HG03060 (cell line): ENCODE measurements at regions not wholly inside any gene's neighbourhood (a gene's known extent, or its start where the extent isn't known, plus 50 kb on each side); places are given as distances from the start of the nearest gene placed in this dataset.
"Not testable (repeated sequence)": the region's sequence is repeated elsewhere in the genome, so short reads cannot be mapped to it uniquely, and the experiment has no call there.

Source experiments
- ATAC-seq: cut with Tn5 transposase; IDR thresholded peaks from one replicate; pipeline ENCODE4 v1.9.1; 2021; ENCODE audit warnings: low read depth, moderate number of reproducible peaks; ENCODE audit not compliant: unreplicated experiment

DNA sequence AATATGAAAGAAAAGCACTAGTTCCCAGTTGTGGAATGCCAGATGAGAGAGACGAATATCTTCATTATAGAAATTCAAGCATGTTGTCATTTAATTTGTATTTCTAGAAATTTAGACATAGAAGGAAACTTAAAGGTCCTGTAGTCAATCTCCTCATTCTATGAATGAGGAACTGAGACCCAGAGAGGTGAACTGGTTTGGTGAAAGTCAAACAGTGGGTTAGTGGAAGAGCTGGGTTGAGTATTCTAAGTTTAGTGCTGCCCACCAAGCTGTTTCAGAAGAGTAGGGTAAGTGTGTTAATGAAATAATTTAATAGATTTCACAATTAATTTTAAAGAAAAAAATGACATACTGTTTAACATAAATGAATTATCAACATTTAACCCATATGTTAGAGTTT, 655.2 kb downstream of the FAM133A start:
- ATAC-seq, result no peak

DNA sequence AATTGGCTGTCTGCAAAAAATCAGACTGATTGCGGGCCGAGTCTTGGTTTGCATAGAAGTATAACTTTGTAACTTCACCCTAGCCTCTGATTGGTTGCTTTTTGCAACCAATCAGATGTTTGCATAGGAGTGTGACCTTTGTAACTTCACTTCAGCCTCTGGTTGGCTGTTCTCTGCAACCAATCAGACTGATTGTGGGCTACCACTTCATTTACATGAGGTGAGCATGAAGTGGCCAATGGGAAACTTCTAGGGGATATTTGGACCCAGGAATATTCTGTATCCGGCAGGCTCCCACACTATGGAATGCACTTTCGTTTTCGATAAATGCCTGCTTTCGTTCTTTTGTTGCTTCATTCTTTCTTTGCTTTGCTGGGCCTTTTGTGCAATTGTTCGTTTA, 667.7 kb downstream of the FAM133A start:
- ATAC-seq, result not testable (repeated sequence)

DNA sequence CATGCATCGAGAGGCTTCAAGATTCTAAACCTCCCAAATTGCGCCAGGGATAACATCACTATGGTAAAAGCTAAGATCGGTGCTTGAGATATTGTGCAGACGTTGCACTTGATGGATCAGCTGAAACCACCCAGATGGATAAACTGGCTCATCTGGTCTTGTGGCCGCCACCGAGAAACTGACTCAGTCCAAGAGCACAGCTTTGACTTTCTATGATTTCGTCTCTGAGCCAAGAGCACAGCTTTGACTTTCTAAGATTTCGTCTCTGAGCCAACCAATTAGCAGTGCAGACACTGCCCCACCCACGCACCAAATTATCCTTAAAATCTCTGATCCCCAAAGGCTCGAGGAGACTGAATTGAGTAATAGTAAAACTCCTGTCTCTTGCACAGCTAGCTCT, 687.2 kb downstream of the FAM133A start:
- ATAC-seq, result no peak

DNA sequence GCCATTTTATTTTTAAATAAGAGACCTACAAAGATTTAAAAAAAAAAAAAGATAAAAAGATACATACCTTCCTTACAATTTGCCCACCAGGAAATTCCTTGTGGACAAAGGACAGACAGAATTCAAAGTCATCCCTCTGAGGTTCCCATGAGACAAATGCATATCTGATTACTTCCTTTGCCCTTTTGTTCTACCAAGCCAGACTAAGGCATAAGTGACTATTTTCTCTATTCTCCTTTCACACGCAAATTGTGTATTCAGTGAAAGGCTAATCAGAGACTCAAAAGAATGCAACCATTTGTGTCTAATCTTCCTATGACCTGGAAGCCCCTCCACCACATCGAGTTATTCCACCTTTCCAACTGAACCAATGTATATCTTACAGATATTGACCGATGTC, 691.7 kb downstream of the FAM133A start:
- ATAC-seq, result no peak

DNA sequence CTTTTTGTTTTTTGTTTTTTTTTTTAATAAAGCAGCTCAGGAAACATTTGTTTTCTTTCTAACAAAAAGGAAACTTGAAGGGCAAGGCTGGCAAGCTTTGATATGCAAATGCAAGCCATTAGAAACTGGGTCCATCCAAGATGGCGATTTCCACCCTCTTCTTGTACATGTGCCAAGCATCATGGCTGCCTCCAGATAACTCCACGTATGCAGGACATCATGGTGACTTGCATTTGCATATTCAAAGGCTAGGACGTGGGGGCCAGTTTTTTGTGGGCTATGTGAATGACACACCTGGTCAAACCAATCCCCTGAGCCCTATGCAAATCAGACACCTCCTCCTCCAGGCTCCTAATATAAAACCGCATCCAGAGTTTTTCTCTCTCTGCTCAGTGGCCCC, 692.6 kb downstream of the FAM133A start:
- ATAC-seq, result no peak

DNA sequence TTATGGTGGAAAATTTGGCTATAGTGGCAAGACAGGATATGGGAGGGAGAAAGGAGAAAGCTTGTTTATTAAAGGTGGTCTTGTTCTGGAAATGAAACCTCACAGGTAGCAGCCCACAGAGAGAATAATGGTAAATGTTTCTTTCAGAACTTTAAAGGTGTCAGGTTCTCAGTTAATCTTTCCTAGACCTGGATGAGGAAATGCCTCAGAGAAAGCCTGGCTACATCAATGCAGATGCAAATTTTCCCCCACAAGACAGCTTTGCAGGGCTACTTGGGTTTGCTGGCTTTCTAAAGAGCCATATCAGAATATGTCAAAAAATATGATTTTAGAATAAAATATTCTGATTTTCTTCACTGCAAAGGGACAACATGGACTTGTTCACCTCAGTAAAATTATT, 715.0 kb downstream of the FAM133A start:
- no peak for ATAC-seq

DNA sequence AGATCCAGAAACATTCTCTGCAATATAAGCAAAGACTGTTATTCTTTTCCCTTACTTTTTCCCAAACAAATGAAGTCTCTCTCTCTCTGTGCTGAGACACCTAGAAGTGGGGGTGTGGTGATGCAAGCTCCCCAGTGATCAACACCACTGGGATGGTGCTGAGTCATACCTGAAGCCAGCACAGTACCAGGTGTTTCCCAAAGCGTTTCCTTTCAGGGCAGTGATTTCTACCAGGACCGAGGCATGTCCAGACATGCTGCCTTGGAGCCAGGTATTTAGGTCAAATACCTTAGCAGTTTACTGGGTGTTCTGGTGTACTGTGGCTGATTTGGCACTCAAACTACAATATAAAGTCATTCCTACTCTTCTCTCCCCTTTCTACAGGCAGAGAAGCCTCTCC, 726.5 kb downstream of the FAM133A start:
- ATAC-seq, result peak; percentile 65

DNA sequence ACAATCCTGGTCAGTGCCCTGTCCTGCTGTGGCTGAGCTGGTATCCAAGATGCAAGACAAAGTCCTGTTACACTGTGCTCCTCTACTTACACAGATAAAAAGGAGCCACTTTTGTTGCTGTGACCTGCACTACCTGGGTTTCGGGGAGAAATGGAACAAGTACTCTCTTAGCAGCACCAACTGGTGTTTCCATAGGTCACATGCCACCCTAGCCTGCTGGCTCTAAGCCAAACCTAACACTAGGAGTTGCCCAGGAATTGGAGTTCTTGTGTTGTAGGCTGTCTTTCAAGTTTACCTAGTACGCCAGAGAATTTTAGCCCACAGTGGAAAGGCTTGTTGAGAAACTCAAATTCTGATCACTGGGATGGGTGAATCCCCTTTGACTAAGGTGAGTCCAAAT, 727.4 kb downstream of the FAM133A start:
- ATAC-seq, result no peak

DNA sequence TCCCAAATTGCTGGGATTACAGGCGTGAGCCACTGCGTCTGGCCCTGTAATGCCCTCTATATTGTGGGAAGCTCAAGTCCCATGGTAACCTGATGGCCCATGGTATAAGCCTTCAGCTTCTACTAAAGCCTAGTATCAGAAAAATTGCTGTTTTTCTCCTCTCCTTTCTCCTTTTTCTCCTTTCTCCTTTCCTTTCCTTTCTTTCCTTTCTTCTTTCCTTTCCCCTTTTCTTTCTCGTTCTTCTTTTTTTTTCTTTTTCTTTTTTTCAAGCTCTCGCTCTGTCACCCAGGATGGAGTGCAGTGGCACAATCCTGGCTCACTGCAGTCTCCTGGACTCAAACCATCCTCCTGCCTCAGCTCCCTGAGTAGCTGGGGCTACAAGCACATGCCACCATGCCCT, 740.7 kb downstream of the FAM133A start:
- ATAC-seq, result no peak

DNA sequence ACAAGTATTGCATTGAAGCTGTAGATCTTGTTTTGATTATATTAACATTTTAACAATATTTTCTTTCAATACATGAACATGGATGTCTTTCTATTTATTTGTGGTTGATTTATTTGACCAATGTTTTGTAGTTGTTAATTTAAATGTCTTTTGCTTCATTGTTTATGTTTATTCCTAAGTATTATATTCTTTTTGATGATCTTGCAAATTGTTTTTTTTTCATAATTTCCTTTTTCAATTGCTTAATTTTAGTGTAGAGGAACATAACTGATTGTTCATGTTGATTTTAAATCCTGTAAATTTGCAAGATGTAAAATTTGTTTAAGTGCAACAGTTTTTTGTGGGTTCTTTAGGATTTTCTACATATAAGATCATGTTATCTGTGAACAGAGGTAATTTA, 744.1 kb downstream of the FAM133A start:
- no peak for ATAC-seq

DNA sequence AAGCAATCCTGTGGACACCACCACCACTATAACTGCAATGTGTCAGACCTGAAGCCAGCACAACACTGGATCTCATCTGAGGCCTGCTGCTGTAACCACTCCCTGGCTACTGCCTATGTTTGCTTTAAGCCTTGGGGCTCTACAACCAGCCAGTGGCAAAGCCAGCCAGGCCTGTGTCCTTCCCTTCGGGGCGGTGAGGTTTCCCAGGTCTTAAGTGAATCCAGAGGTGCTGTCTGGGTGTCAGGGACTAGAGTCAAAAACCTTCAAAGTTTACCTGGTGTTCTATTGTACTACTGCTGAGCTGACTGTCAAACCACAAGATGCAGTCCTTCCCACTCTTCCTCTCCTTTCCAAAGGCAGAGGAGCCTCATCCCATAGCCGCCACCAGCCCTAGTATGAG, 750.5 kb downstream of the FAM133A start:
- no peak for ATAC-seq

DNA sequence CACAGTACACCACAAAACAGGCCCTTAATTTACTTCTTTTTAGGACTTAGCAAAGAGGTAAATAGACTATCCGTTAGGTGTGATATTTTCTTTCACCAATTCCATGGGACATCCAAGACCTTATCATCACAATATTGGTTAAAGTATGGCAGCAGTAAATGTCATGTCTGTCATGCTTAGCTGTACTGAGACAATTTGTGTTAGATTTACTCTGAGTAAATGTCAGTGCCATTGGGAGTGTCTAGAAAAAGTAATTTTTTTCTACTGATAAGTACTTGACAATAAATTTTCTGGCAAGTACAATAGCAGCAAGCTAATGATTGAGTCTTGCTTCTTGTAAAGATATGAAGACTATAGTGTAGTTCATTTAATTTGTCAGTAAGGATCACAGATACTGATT, 756.1 kb downstream of the FAM133A start:
- no peak for ATAC-seq

DNA sequence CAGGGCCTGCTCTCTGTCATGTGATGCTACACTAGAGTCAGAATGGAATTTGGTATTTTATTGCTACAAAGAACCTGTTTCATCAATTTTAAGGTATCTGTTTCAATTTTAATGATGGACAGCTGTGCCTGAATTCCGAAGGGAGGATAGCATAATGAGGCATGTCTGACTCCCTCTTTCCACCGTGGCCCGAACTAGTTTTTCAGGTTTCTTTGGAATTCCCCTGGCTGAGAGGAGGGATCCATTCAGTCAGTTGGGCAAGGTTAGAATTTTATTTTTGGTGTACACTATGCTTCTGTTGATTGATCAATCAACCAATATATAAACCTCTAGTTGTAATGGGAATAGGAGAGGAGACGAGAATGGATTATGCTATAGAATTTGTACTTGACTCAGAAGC, 761.8 kb downstream of the FAM133A start:
- no peak for ATAC-seq

DNA sequence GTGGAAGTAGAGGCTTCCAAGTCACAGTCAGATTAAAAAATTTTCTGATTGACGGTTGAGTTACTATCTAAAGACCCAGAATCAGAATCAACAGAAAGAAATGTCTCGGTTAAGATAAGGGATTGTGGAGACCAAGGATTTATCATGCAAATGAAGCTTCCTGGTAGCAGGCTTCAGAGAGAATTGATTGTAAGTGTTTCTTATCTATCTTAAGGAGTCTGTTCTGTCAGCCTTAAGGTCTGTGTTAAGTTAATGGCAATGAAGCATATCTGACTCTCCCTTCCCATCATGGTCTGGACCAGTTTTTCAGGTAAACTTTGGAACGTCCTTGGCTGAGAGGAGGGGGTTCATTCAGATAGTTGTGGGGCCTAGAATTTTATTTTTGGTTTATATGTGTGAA, 780.2 kb downstream of the FAM133A start:
- ATAC-seq, result no peak

DNA sequence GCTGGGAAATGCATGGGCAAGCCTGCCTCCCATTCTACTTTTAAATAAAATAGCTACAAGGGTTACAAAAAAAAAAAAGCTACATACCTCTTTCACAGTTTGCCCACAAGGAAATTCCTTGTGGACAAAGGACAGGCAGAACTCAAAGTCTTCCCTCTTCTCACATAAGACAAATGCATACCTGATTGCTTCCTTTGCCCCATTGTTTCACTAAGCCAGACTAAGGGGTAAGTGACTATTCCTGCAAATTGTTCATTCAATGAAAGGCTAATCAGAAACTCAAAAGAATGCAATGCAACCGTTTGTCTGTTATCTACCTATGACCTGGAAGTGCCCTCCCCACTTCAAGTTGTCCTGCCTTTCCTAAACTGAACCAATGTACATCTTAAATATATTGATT, 780.6 kb downstream of the FAM133A start:
- ATAC-seq, result no peak

DNA sequence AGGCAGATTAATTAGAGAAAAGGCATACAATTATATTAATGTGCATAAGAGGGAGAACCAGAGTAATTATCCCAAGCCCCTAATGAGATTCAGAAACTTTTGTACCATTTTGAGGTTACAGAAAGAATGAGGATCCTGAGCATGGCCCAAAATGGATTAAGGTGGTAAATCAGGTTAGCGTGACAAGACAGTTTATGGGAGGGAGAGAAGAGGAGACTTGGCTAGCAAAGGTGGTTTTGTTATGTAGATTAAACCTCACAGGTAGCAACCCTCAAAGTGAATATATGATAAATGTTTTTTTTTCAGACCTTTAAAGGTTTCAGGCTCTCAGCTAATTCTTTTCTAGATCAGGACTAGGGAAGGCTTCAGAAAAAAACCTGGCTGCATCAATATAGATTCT, 781.8 kb downstream of the FAM133A start:
- no peak for ATAC-seq

DNA sequence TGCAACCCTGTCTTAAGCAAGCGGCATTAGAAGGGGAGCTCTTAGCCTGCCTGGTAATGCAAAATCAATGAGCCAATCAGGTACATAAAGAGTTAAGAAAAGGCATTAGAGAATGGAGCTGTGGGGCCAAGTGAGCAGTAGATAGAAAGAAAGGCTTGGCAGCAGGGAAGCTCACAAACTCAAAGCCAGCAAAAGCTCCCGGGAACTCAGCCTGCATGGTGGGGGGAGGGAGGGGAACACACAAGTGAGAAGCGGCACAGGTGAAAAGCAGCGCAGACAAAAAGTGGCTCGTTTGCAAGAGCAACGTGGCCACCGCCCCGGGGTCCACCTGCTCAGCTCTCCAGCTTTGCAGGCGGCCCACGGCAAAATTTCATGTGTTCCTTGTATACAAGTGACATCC, 818.5 kb downstream of the FAM133A start:
- no peak for ATAC-seq

DNA sequence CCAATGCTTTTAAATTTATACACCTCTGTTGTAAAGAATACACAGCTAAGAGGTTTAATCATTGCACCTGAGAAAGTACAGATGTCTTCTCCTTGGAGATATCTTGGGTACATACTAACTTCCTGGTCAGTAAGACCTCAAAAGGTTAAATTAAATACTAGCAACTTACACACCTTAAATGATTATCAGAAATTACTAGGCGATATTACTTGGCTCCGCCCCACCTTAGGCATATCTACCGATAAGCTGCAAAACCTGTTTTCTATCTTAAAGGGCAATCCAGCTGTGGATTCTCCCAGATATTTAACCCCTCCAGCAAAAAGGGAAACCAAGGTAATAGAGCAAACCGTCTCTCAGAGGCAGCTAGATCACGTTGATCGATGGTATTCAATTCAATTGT, 819.4 kb downstream of the FAM133A start:
- no peak for ATAC-seq

DNA sequence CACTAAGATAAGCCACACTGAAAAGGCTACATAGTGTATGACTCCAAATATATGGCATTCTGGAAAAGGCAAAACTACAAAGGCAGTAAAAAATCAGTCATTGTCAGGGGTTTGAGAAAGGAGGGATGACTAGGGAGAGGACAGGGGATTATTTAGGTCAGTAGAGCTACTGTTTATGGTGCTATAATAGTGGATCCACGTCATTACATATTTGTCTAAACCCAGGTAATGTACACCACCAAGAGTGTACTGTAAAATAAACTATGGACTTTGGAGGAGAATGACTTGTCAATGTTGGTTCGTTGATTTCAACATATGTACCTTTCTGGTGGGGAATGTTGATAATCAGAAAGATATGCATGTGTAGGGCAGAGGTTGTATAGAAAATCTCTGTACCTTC, 837.6 kb downstream of the FAM133A start:
- no peak for ATAC-seq

DNA sequence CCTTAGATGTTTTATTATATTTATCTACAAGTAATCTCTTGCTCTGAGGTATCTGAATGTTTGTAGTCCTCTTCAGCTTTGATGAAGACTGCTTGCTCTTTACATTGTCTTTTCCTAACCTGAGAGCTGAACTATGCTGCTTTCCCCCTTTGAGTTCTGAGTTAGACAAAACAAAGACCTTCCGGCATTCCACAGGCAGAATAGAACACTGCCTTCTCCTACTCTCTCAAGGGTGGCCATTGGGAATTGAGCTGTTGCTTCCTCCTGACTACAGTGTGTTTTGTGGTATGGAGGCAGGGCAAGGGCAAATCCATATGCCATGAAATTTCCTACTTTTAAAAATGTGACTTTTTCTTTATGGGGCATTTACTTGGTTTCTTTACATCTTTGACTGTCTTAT, 841.0 kb downstream of the FAM133A start:
- ATAC-seq, result no peak

DNA sequence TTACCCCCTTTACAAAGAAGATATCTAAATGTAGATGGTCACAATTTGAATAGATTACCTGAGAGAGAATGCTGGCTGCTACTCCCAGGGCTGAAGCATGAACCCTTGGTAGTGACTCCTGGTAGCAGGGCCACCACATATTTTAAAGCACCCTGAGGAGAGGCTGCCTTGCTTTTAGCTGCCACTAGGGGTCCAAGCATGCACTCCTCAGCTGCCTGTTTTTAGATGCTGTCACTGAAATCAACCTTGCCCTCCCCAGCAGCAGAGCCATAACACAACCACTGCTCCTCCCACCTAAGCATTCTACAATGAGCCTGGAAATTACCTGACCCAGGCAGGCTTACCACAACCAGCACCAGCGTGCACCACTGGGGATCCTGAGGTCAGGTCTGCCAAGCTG, 850.9 kb downstream of the FAM133A start:
- no peak for ATAC-seq

DNA sequence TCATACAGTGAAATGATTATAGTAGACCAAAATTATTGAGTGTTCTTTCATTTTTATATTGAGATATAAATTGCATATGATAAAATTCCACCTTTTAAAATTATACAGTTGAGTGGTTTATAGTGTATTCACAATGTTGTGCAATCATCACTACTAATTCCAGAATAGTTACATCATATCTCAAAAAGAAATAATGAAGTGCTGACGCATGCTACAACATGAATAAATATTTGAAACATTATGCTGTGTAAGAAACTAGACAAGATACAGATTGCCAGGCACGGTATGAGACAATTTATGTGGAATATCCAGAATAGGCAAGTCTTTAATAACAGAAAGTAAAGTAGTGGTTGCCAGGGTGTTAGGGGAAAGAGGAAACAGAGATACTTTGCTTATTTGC, 871.7 kb downstream of the FAM133A start:
- no peak for ATAC-seq

DNA sequence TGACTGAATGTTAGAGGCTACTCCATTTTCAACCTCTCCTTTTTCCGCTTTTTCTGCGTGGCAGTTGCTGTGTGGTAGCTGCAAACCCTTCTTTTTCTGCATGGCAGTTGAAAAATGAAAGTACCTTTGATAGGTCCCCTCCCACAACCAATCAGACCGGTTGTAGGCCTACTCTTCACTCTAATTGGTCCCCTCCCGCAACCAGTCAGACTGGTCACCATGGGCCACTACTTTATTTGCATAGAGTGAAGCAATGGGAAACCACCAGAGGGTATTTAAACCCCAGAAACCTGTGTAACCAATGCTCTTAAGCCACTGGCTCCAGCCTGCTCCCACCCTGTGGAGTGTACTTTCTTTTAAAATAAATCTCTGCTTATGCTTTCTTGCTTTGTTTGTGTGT, 877.8 kb downstream of the FAM133A start:
- no peak for ATAC-seq

DNA sequence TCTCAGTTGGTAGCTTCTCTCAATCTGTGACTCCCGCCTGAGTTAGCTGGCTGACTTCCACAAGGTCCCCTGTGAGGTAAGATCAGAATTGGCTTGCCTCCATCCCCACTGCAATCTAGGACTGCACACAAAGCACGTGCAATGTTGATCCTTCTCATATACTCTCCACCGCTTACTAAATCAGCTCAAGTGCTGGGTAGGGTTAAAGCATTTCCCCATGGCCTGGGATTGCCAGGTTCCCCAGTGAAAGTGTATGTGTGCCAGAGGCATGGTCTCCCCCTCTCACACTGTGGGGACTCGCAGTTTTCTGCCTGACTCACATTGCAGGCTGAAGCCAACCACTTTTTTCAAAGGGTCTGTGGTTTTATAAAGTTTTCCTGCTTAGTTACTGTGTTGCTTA, 886.9 kb downstream of the FAM133A start:
- ATAC-seq, result no peak
